ENCODE measurements at regions not wholly inside any gene's neighbourhood (a gene's known extent, or its start where the extent isn't known, plus 50 kb on each side); places are given as distances from the start of the nearest gene placed in this dataset.

GRCh38 chr4:175271010-175271630 is 353.0 kb downstream of the ADAM29 start:
- TF ChIP-seq CTCF (IDR thresholded peaks at IDR 0.05) (no peak), E2F4 (CRISPR knock-in tag; IDR thresholded peaks at IDR 0.05; ENCODE audit: borderline replicate concordance, low read depth) (no peak)

Measured in WTC11 (cell line).